ENCODE measurements at regions not wholly inside any gene's neighbourhood (a gene's known extent, or its start where the extent isn't known, plus 50 kb on each side); places are given as distances from the start of the nearest gene placed in this dataset.
"Not testable (repeated sequence)": the region's sequence is repeated elsewhere in the genome, so short reads cannot be mapped to it uniquely, and the experiment has no call there.

DNA sequence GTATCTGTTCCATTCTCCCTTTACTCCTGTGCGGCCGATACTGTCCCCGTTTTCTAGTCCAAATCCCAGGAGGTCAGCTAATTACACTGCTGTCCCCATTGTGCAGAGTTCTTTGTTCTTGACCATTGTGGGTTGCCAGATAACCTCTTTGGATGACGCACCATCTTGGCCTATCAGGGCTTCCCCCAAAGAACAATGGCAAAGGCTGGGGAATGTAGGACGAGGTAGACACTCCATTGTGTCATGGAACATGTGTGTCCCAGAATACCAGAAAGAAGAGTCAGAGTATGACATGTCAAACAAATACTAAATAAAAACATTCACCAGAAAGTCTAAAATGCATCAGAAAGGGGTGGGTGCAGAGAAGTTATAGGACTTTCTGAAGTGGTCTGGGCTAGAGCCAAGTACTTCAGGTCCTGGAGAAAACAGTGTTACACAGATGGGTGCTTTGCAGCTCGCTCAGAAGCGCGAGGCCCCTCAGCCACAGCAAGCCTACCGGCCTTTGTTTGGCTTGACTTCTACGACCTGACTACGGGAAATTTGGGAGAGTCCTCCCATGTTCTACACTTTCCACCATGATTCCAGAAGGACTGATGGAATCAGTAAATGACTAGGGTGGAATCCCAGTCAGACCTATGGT lies 83.2 kb upstream of the SSBP2 start:
- Histone ChIP-seq H3K27me3 (ENCODE audit: control insufficient read depth in 2 of 2, insufficient read depth in 2 of 2, low read length in 2 of 2) (no peaks in the 10 kb centered on the region), H3K27ac (ENCODE audit: low read depth in 2 of 2, low read length in 2 of 2) (no peak overlapping the region), H3K4me1 (ENCODE audit: control insufficient read depth in 2 of 2, insufficient read depth in 2 of 2, low read length in 2 of 2) (no peaks in the 10 kb centered on the region), H3K4me3 (ENCODE audit: low read length in 2 of 2) (no peak overlapping the region), H3K9me3 (ENCODE audit: control insufficient read depth in 2 of 2, low read length in 2 of 2) (no peaks in the 10 kb centered on the region), H3K9ac (ENCODE audit: low read depth in 1 of 2, low read length in 2 of 2) (no peak overlapping the region), H3K36me3 (ENCODE audit: control insufficient read depth in 2 of 2, insufficient read depth in 2 of 2, low read length in 2 of 2) (no peaks in the 10 kb centered on the region)

DNA sequence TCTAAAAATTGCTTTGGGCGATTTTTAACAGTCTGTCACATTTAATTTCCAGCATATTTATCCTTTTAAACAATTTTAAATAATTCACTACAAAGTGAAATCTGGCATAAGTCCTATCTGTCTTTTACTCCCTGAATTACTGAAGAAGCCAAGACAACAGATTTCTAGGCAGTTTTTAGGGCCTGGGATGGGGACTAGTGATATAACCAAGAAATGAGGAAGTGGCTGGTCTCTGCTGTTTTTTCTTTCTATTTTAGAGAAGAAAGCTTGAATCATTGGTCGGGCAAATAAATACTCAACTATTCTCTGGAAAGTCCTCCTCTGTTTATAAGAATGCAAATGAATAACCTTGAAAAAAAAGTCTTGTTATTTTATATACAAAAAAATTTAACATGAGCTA lies 79.7 kb upstream of the SSBP2 start:
- H3K36me3 ChIP-seq (ENCODE audit: control insufficient read depth in 2 of 2, insufficient read depth in 2 of 2, low read length in 2 of 2) = no peaks in the 10 kb centered on the region
- no peak overlapping the region for H3K9ac ChIP-seq (ENCODE audit: low read depth in 1 of 2, low read length in 2 of 2)
- H3K9me3 ChIP-seq (ENCODE audit: control insufficient read depth in 2 of 2, low read length in 2 of 2) = no peaks in the 10 kb centered on the region
- no peaks in the 10 kb centered on the region for H3K4me1 ChIP-seq (ENCODE audit: control insufficient read depth in 2 of 2, insufficient read depth in 2 of 2, low read length in 2 of 2)
- no peak overlapping the region for H3K27ac ChIP-seq (ENCODE audit: low read depth in 2 of 2, low read length in 2 of 2)
- H3K27me3 ChIP-seq (ENCODE audit: control insufficient read depth in 2 of 2, insufficient read depth in 2 of 2, low read length in 2 of 2) = no peaks in the 10 kb centered on the region
- H3K4me3 ChIP-seq (ENCODE audit: low read length in 2 of 2) = no peak overlapping the region

DNA sequence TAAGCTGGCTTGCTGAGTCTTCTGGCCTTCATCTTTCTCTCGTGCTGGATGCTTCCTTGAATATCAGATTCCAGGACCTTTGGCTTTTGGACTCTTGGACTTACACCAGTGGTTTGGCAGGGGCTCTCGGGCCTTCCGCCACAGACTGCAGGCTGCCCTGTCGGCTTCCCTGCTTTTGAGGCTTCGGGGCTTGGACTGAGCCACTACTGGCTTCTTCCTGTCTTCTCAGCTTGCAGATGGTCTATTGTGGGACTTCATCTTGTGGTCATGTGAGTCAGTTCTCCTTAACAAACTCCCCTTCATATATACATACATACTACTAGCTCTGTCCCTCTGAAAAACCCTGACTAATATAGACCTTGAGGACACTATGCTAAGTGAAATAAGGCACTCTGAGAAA lies 78.3 kb upstream of the SSBP2 start:
- no peak overlapping the region for H3K4me3 ChIP-seq (ENCODE audit: low read length in 2 of 2)
- H3K9ac ChIP-seq (ENCODE audit: low read depth in 1 of 2, low read length in 2 of 2) = no peak overlapping the region
- H3K4me1 ChIP-seq (ENCODE audit: control insufficient read depth in 2 of 2, insufficient read depth in 2 of 2, low read length in 2 of 2) = no peaks in the 10 kb centered on the region
- H3K9me3 ChIP-seq (ENCODE audit: control insufficient read depth in 2 of 2, low read length in 2 of 2) = no peaks in the 10 kb centered on the region
- H3K36me3 ChIP-seq (ENCODE audit: control insufficient read depth in 2 of 2, insufficient read depth in 2 of 2, low read length in 2 of 2) = no peaks in the 10 kb centered on the region
- H3K27ac ChIP-seq (ENCODE audit: low read depth in 2 of 2, low read length in 2 of 2) = no peak overlapping the region
- no peaks in the 10 kb centered on the region for H3K27me3 ChIP-seq (ENCODE audit: control insufficient read depth in 2 of 2, insufficient read depth in 2 of 2, low read length in 2 of 2)

DNA sequence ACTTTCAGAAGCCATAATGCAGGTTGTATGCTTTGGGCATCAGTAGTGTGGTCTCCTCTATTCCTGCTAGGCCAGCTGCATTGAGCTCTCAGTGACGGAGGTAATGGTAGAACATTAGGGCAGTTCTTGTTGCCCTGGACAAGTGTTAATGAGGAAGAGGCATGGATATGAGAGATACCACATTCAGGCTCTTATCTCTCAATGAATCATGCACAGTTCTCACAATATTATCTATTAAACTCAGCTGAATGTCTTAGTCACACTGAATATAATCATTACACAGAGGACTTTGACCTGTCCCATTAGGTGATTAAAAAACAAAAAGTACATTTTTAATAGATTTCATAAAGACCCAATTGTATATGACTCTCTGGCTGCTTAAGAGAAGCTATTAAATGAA lies 76.6 kb upstream of the SSBP2 start:
- H3K4me3 ChIP-seq (ENCODE audit: low read length in 2 of 2) = no peak overlapping the region
- no peaks in the 10 kb centered on the region for H3K9me3 ChIP-seq (ENCODE audit: control insufficient read depth in 2 of 2, low read length in 2 of 2)
- H3K9ac ChIP-seq (ENCODE audit: low read depth in 1 of 2, low read length in 2 of 2) = no peak overlapping the region
- H3K27ac ChIP-seq (ENCODE audit: low read depth in 2 of 2, low read length in 2 of 2) = no peak overlapping the region
- no peaks in the 10 kb centered on the region for H3K27me3 ChIP-seq (ENCODE audit: control insufficient read depth in 2 of 2, insufficient read depth in 2 of 2, low read length in 2 of 2)
- H3K36me3 ChIP-seq (ENCODE audit: control insufficient read depth in 2 of 2, insufficient read depth in 2 of 2, low read length in 2 of 2) = no peaks in the 10 kb centered on the region
- no peaks in the 10 kb centered on the region for H3K4me1 ChIP-seq (ENCODE audit: control insufficient read depth in 2 of 2, insufficient read depth in 2 of 2, low read length in 2 of 2)

DNA sequence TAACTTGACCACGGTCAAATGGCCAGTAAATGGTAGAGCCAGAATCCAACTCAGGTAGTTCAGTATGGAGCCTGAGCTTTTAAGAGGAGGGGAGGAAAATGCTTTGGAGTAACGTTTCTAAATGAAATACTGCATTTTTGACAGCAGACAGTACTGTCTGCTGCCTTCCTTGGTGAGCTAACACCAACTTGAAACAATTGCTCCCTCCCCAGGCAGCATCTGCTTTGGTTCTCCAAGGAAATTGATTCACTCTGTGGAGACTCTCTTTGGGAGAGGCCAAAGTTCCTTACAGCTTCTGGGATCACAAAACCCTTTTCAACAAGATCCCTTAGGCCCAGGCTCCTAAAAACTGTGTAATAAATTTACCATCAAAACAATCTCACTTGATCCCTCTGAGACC lies 75.2 kb upstream of the SSBP2 start:
- no peaks in the 10 kb centered on the region for H3K4me1 ChIP-seq (ENCODE audit: control insufficient read depth in 2 of 2, insufficient read depth in 2 of 2, low read length in 2 of 2)
- H3K4me3 ChIP-seq (ENCODE audit: low read length in 2 of 2) = no peak overlapping the region
- H3K9ac ChIP-seq (ENCODE audit: low read depth in 1 of 2, low read length in 2 of 2) = no peak overlapping the region
- H3K27me3 ChIP-seq (ENCODE audit: control insufficient read depth in 2 of 2, insufficient read depth in 2 of 2, low read length in 2 of 2) = no peaks in the 10 kb centered on the region
- H3K9me3 ChIP-seq (ENCODE audit: control insufficient read depth in 2 of 2, low read length in 2 of 2) = no peaks in the 10 kb centered on the region
- H3K36me3 ChIP-seq (ENCODE audit: control insufficient read depth in 2 of 2, insufficient read depth in 2 of 2, low read length in 2 of 2) = no peaks in the 10 kb centered on the region
- H3K27ac ChIP-seq (ENCODE audit: low read depth in 2 of 2, low read length in 2 of 2) = no peak overlapping the region

DNA sequence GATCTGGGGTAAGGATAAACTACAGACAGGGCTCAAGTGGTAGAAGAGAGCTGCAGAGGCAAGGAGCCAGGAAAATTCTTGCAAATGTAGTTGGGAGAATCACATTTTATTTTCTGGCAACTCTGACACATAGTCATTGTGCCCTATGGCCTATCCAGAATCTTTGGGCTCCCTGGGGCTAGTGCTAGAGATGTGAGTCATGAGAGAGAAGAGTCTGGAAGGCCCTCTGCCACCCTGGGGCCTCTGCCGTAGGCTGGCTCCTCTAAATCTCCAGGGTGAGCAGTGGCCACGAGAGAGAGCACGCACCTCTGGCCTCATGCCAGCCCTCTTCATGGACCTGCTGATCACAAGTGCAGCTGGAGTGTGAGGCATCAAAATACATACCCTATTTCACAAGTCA lies 74.3 kb upstream of the SSBP2 start:
- Histone ChIP-seq H3K27me3 (ENCODE audit: control insufficient read depth in 2 of 2, insufficient read depth in 2 of 2, low read length in 2 of 2) (no peaks in the 10 kb centered on the region), H3K9ac (ENCODE audit: low read depth in 1 of 2, low read length in 2 of 2) (no peak overlapping the region), H3K36me3 (ENCODE audit: control insufficient read depth in 2 of 2, insufficient read depth in 2 of 2, low read length in 2 of 2) (no peaks in the 10 kb centered on the region), H3K4me3 (ENCODE audit: low read length in 2 of 2) (no peak overlapping the region), H3K4me1 (ENCODE audit: control insufficient read depth in 2 of 2, insufficient read depth in 2 of 2, low read length in 2 of 2) (no peaks in the 10 kb centered on the region), H3K9me3 (ENCODE audit: control insufficient read depth in 2 of 2, low read length in 2 of 2) (no peaks in the 10 kb centered on the region), H3K27ac (ENCODE audit: low read depth in 2 of 2, low read length in 2 of 2) (no peak overlapping the region)

DNA sequence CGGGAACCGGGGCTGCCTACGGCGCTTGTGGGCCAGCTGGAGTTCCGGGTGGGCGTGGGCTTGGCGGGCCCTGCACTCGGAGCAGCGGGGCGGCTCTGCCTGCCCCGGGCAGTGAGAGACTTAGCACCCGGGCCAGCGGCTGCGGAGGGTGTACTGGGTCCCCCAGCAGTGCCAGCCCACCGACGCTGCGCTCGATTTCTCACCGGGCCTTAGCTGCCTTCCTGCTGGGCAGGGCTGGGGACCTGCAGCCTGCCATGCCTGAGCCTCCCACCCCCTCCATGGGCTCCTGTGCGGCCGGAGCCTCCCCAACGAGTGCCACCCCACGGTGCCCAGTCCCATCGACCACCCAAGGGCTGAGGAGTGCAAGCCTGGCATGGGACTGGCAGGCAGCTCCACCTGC lies 72.8 kb upstream of the SSBP2 start:
- not testable (repeated sequence) for H3K4me3 ChIP-seq (ENCODE audit: low read length in 2 of 2); H3K36me3 ChIP-seq (ENCODE audit: control insufficient read depth in 2 of 2, insufficient read depth in 2 of 2, low read length in 2 of 2); H3K4me1 ChIP-seq (ENCODE audit: control insufficient read depth in 2 of 2, insufficient read depth in 2 of 2, low read length in 2 of 2); H3K27me3 ChIP-seq (ENCODE audit: control insufficient read depth in 2 of 2, insufficient read depth in 2 of 2, low read length in 2 of 2); H3K9me3 ChIP-seq (ENCODE audit: control insufficient read depth in 2 of 2, low read length in 2 of 2); H3K9ac ChIP-seq (ENCODE audit: low read depth in 1 of 2, low read length in 2 of 2); H3K27ac ChIP-seq (ENCODE audit: low read depth in 2 of 2, low read length in 2 of 2)

DNA sequence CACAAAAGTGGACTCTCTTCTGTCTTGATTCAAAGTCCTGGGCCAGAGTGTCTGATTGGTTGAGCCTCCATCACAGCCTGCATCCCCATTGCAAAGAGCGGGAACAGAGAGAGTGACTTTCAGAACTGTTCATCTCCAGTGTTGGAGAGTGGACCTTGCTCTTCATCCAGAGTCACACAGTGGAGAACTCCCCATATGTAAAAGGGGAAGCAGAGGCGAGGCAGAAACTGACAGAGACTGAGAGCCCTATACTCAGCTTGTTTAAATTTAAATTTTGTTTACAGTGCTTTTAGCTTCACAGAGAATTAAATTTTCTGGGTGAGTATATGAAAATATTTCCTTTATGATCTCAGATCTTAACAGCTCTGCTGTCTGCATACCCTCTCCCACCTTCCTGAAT lies 70.0 kb upstream of the SSBP2 start:
- no peaks in the 10 kb centered on the region for H3K27me3 ChIP-seq (ENCODE audit: control insufficient read depth in 2 of 2, insufficient read depth in 2 of 2, low read length in 2 of 2)
- H3K27ac ChIP-seq (ENCODE audit: low read depth in 2 of 2, low read length in 2 of 2) = no peak overlapping the region
- no peak overlapping the region for H3K9ac ChIP-seq (ENCODE audit: low read depth in 1 of 2, low read length in 2 of 2)
- no peak overlapping the region for H3K4me3 ChIP-seq (ENCODE audit: low read length in 2 of 2)
- no peaks in the 10 kb centered on the region for H3K9me3 ChIP-seq (ENCODE audit: control insufficient read depth in 2 of 2, low read length in 2 of 2)
- H3K4me1 ChIP-seq (ENCODE audit: control insufficient read depth in 2 of 2, insufficient read depth in 2 of 2, low read length in 2 of 2) = peaks cover 0 to 4% of the 10 kb centered on the region in 2 donors
- H3K36me3 ChIP-seq (ENCODE audit: control insufficient read depth in 2 of 2, insufficient read depth in 2 of 2, low read length in 2 of 2) = no peaks in the 10 kb centered on the region

DNA sequence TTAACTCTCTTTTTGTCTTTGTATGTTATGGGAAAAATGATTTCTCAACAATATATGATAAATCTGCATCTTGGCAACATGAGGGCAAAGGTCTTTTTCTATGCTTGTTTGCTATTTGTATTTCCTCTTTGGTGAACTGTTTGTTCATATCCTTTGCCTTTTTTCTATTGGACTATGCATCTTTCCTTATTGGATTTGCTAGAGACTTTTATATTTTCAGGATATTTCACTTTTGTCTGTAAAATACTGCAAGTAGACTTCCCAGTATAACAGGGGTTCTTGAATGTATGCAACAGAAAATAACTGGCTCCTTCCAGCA lies 69.4 kb upstream of the SSBP2 start:
- H3K4me1 ChIP-seq (ENCODE audit: control insufficient read depth in 2 of 2, insufficient read depth in 2 of 2, low read length in 2 of 2) = peaks cover 0 to 4% of the 10 kb centered on the region in 2 donors
- no peaks in the 10 kb centered on the region for H3K9me3 ChIP-seq (ENCODE audit: control insufficient read depth in 2 of 2, low read length in 2 of 2)
- no peaks in the 10 kb centered on the region for H3K36me3 ChIP-seq (ENCODE audit: control insufficient read depth in 2 of 2, insufficient read depth in 2 of 2, low read length in 2 of 2)
- H3K4me3 ChIP-seq (ENCODE audit: low read length in 2 of 2) = no peak overlapping the region
- no peaks in the 10 kb centered on the region for H3K27me3 ChIP-seq (ENCODE audit: control insufficient read depth in 2 of 2, insufficient read depth in 2 of 2, low read length in 2 of 2)
- H3K9ac ChIP-seq (ENCODE audit: low read depth in 1 of 2, low read length in 2 of 2) = no peak overlapping the region
- no peak overlapping the region for H3K27ac ChIP-seq (ENCODE audit: low read depth in 2 of 2, low read length in 2 of 2)

DNA sequence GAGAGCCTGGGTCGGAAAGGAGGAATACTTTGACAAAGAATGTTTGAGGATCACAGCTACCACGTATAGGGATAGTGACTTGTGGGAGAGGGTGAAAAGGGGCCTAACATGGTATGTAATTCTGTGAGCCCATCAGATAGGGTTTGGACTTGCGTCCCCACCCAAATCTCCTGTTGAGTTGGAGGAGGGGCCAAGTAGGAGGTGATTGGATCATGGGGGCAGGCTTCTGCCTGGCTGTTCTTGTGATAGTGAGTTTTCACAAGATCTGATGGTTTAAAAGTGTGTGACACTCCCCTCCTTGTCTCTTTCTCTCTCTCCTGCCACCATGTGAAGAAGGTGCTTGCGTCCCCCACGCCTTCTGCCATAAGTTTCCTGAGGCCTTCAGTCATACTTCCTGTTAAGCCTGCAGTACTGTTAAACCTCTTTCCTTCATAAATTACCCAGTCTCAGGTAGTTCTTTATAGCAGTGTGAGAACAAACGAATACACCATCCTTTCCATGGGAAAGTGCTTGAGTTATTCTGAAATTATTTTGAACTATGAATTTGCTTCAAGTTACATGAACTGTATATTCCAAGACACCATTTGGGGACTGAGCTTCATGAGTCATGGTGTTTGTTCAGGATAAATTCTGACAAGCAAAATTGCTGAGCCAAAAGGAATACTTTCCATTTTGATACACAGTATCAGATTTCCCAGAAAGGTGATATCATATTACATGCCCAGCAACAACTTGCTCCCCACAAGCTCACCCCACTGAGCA lies 68.8 kb upstream of the SSBP2 start:
- no peaks in the 10 kb centered on the region for H3K9me3 ChIP-seq (ENCODE audit: control insufficient read depth in 2 of 2, low read length in 2 of 2)
- peaks cover 0 to 4% of the 10 kb centered on the region in 2 donors for H3K4me1 ChIP-seq (ENCODE audit: control insufficient read depth in 2 of 2, insufficient read depth in 2 of 2, low read length in 2 of 2)
- no peak overlapping the region for H3K27ac ChIP-seq (ENCODE audit: low read depth in 2 of 2, low read length in 2 of 2)
- H3K9ac ChIP-seq (ENCODE audit: low read depth in 1 of 2, low read length in 2 of 2) = no peak overlapping the region
- no peaks in the 10 kb centered on the region for H3K36me3 ChIP-seq (ENCODE audit: control insufficient read depth in 2 of 2, insufficient read depth in 2 of 2, low read length in 2 of 2)
- H3K27me3 ChIP-seq (ENCODE audit: control insufficient read depth in 2 of 2, insufficient read depth in 2 of 2, low read length in 2 of 2) = no peaks in the 10 kb centered on the region
- no peak overlapping the region for H3K4me3 ChIP-seq (ENCODE audit: low read length in 2 of 2)
